H1 (cell line): ENCODE measurements at regions not wholly inside any gene's neighbourhood (a gene's known extent, or its start where the extent isn't known, plus 50 kb on each side); places are given as distances from the start of the nearest gene placed in this dataset.

ENCODE experiments used
- CTCF ChIA-PET: fragments of 300-600 bp; sonication (Branson Sonifier 250); formaldehyde crosslinking; loops from one replicate; lab custom pipeline; 2021; ENCODE audit not compliant: partially characterized antibody; lab: Charles Lee
- POLR2A ChIA-PET: fragments of 300-600 bp; sonication (Branson Sonifier 250); formaldehyde crosslinking; loops from one replicate; lab custom pipeline; 2021; ENCODE audit warnings: inconsistent platforms; ENCODE audit not compliant: partially characterized antibody; lab: Charles Lee
- DNase-seq, 2 experiments: peaks; one replicate each; pipeline versions ENCODE4 v3.0.0 to v3.0.0-alpha.2; 2010 to 2022; ENCODE audit warnings: low spot score in 2 of 2, low read depth in 1 of 2, mixed read lengths in 1 of 2
- FAIRE-seq: peaks from 2 replicates; lab custom pipeline; 2011; peaks lifted over from hg19 to GRCh38; lab: Jason Lieb, UNC
- H2AFZ ChIP-seq: 2 replicates; pipeline ENCODE4 v1.8.1; 2012; ENCODE audit warnings: low read length, inconsistent platforms
- H2AK5ac ChIP-seq: 2 replicates; pipeline ENCODE4 v1.6.1; 2013; ENCODE audit warnings: low read depth, low read length
- H2BK120ac ChIP-seq: replicated peaks from 2 replicates; pipeline ENCODE3; 2013; ENCODE audit warnings: low read depth, low read length, inconsistent platforms
- H2BK12ac ChIP-seq: 2 replicates; pipeline ENCODE4 v1.6.1; 2013; ENCODE audit warnings: low read depth, low read length
- H2BK15ac ChIP-seq: 2 replicates; pipeline ENCODE4 v1.6.1; 2013; ENCODE audit warnings: low read length
- H2BK20ac ChIP-seq: 2 replicates; pipeline ENCODE4 v1.6.1; 2013; ENCODE audit warnings: low read length
- H2BK5ac ChIP-seq: 2 replicates; pipeline ENCODE4 v1.6.1; 2013; ENCODE audit warnings: low read depth, low read length
- H3K14ac ChIP-seq: 2 replicates; pipeline ENCODE4 v1.6.1; 2013; ENCODE audit warnings: inconsistent platforms; ENCODE audit not compliant: insufficient read length
- H3K18ac ChIP-seq: 2 replicates; pipeline ENCODE4 v1.6.1; 2013; ENCODE audit warnings: low read length; ENCODE audit errors: extremely low read depth
- H3K23ac ChIP-seq: 2 replicates; pipeline ENCODE4 v1.6.1; 2013; ENCODE audit warnings: inconsistent platforms; ENCODE audit not compliant: insufficient read length
- H3K23me2 ChIP-seq: 2 replicates; pipeline ENCODE4 v1.6.1; 2013; ENCODE audit warnings: low read depth, low read length
- H3K27ac ChIP-seq: 2 replicates; pipeline ENCODE4 v1.6.1; 2011; ENCODE audit warnings: low read depth, low read length, inconsistent platforms
- H3K27me3 ChIP-seq, 4 experiments: replicated peaks in 1 of 4; 1 replicate in 1 of 4; 2 replicates in 3 of 4; pipeline versions ENCODE4 v1.6.1 to v1.8.1; 2011 to 2013; ENCODE audit warnings: low read length in 3 of 4, mild to moderate bottlenecking in 3 of 4, inconsistent platforms in 2 of 4, mixed read lengths in 2 of 4, moderate library complexity in 1 of 4; ENCODE audit not compliant: control insufficient read depth in 3 of 4, insufficient read depth in 3 of 4; ENCODE audit errors: extremely low read depth in 1 of 4
- H3K36me3 ChIP-seq, 4 experiments: 2 replicates each; pipeline versions ENCODE4 v1.6.1 to v1.8.1; 2011 to 2013; ENCODE audit warnings: mild to moderate bottlenecking in 4 of 4, low read length in 3 of 4, moderate library complexity in 2 of 4, control low read depth in 1 of 4, inconsistent platforms in 1 of 4; ENCODE audit not compliant: insufficient read depth in 4 of 4, control insufficient read depth in 2 of 4
- H3K4ac ChIP-seq: replicated peaks from 2 replicates; pipeline ENCODE3; 2013; ENCODE audit warnings: low read length, low read depth, mixed read lengths, inconsistent platforms; ENCODE audit not compliant: insufficient read length
- H3K4me1 ChIP-seq, 4 experiments: replicated peaks in 1 of 4; 1 replicate in 1 of 4; 2 replicates in 3 of 4; pipeline versions ENCODE4 v1.6.1 to v1.8.1; 2011 to 2013; ENCODE audit warnings: low read length in 3 of 4, inconsistent platforms in 2 of 4, mixed read lengths in 1 of 4; ENCODE audit not compliant: insufficient read depth in 4 of 4, control insufficient read depth in 3 of 4
- H3K4me2 ChIP-seq, 2 experiments: 2 replicates each; pipeline versions ENCODE4 v1.6.1 to v1.8.1; 2011 to 2013; ENCODE audit warnings: low read depth in 2 of 2, low read length in 2 of 2, control low read depth in 1 of 2, inconsistent platforms in 1 of 2, mild to moderate bottlenecking in 1 of 2; ENCODE audit not compliant: insufficient read depth in 1 of 2
- H3K4me3 ChIP-seq, 4 experiments: fragments of 200-600, 300-600 bp in 1 of 4; sonication (generic), shearing (Covaris generic), sonication (Bioruptor Twin) in 1 of 4; 2 replicates each; pipeline versions ENCODE4 v1.5.1 to v1.8.1; 2011 to 2016; ENCODE audit warnings: low read length in 4 of 4, low read depth in 3 of 4, control low read depth in 2 of 4, inconsistent platforms in 2 of 4, mild to moderate bottlenecking in 2 of 4, mixed read lengths in 1 of 4, moderate library complexity in 1 of 4; ENCODE audit not compliant: insufficient read depth in 2 of 4; ENCODE audit errors: extremely low read depth in 1 of 4
- H3K56ac ChIP-seq: replicated peaks from 2 replicates; pipeline ENCODE3; 2013; ENCODE audit warnings: low read depth, mild to moderate bottlenecking, mixed read lengths, low read length, inconsistent platforms; ENCODE audit not compliant: insufficient read length
- H3K79me1 ChIP-seq: 2 replicates; pipeline ENCODE4 v1.6.1; 2013; ENCODE audit warnings: low read depth, low read length, control low read depth
- H3K79me2 ChIP-seq, 2 experiments: 2 replicates each; pipeline versions ENCODE4 v1.6.1 to v1.8.1; 2012 to 2013; ENCODE audit warnings: low read length in 2 of 2, mild to moderate bottlenecking in 2 of 2, inconsistent platforms in 1 of 2; ENCODE audit not compliant: insufficient read depth in 2 of 2, control insufficient read depth in 1 of 2
- H3K9ac ChIP-seq, 4 experiments: replicated peaks in 1 of 4; 1 replicate in 1 of 4; 2 replicates in 3 of 4; pipeline versions ENCODE4 v1.6.1 to v1.8.1; 2011 to 2013; ENCODE audit warnings: low read depth in 3 of 4, low read length in 3 of 4, control low read depth in 2 of 4, mild to moderate bottlenecking in 2 of 4, moderate library complexity in 2 of 4, inconsistent platforms in 1 of 4; ENCODE audit errors: extremely low read depth in 1 of 4
- H3K9me3 ChIP-seq, 2 experiments: 2 replicates each; pipeline versions ENCODE4 v1.6.1 to v1.8.1; 2012 to 2013; ENCODE audit warnings: mild to moderate bottlenecking in 2 of 2, moderate library complexity in 2 of 2, control low read depth in 1 of 2, inconsistent platforms in 1 of 2, low read depth in 1 of 2, low read length in 1 of 2, mixed read lengths in 1 of 2; ENCODE audit not compliant: insufficient read depth in 2 of 2
- H4K20me1 ChIP-seq, 2 experiments: replicated peaks in 1 of 2; 2 replicates each; pipeline versions ENCODE3 to v1.8.1; 2011 to 2013; ENCODE audit warnings: inconsistent platforms in 2 of 2, low read length in 2 of 2, mild to moderate bottlenecking in 1 of 2; ENCODE audit not compliant: insufficient read depth in 2 of 2, control insufficient read depth in 1 of 2
- H4K5ac ChIP-seq: 2 replicates; pipeline ENCODE4 v1.6.1; 2013; ENCODE audit warnings: low read length, low read depth, mixed read lengths, inconsistent platforms; ENCODE audit not compliant: insufficient read length
- H4K8ac ChIP-seq: 2 replicates; pipeline ENCODE4 v1.8.0; 2013; ENCODE audit warnings: mild to moderate bottlenecking, moderate library complexity, low read length, inconsistent platforms; ENCODE audit not compliant: insufficient read depth; ENCODE audit errors: extremely low read depth
- H4K91ac ChIP-seq: replicated peaks from 2 replicates; pipeline ENCODE3; 2013; ENCODE audit warnings: low read length, mixed read lengths, inconsistent platforms; ENCODE audit not compliant: insufficient read length
- ATF3 ChIP-seq: IDR thresholded peaks from 2 replicates; pipeline ENCODE4 v1.6.1; 2011; ENCODE audit warnings: low read depth, mild to moderate bottlenecking, low read length; ENCODE audit not compliant: insufficient read depth
- CHD1 ChIP-seq: IDR thresholded peaks from 2 replicates; pipeline ENCODE4 v1.6.1; 2012; ENCODE audit warnings: low read depth, low read length, improper control_type of control experiment
- EZH2 ChIP-seq: fragments of 200-600 bp; sonication (generic); IDR thresholded peaks from 2 replicates; pipeline ENCODE4 v1.7.1; 2012; ENCODE audit warnings: low read depth, mild to moderate bottlenecking, moderate library complexity, low read length, inconsistent platforms; ENCODE audit not compliant: severe bottlenecking
- HDAC2 ChIP-seq, 2 experiments: fragments of 300-600 bp in 1 of 2; sonication (generic) in 1 of 2; IDR thresholded peaks; 2 replicates each; pipeline ENCODE4 v1.6.1; 2011 to 2012; ENCODE audit warnings: low read depth in 2 of 2, low read length in 2 of 2, mild to moderate bottlenecking in 2 of 2, moderate library complexity in 2 of 2, borderline replicate concordance in 1 of 2, inconsistent platforms in 1 of 2
- MAX ChIP-seq: IDR thresholded peaks from 2 replicates; pipeline ENCODE4 v1.6.1; 2012; ENCODE audit warnings: inconsistent platforms
- RAD21 ChIP-seq, 2 experiments: IDR thresholded peaks in 1 of 2; conservative IDR thresholded peaks in 1 of 2; 2 replicates each; pipeline ENCODE4 v1.6.1; 2011; ENCODE audit warnings: low read depth in 2 of 2, low read length in 2 of 2, improper control_type of control experiment in 1 of 2, inconsistent platforms in 1 of 2, mild to moderate bottlenecking in 1 of 2, moderate library complexity in 1 of 2
- SP4 ChIP-seq: IDR thresholded peaks from 2 replicates; pipeline ENCODE4 v1.6.1; 2012; ENCODE audit warnings: low read length, inconsistent platforms
- TBP ChIP-seq: IDR thresholded peaks from 2 replicates; pipeline ENCODE4 v1.6.1; 2011; ENCODE audit warnings: low read depth, low read length, improper control_type of control experiment
- ZNF274 ChIP-seq: IDR thresholded peaks from 2 replicates; pipeline ENCODE4 v1.7.0; 2012; ENCODE audit warnings: low read length, borderline replicate concordance; ENCODE audit errors: extremely low read depth
- WGBS, 2 experiments: shearing (Covaris generic) in 1 of 2; methylation state at CpG; one replicate each; pipeline versions ENCODE4 v1.1.6 to v1.1.7; 2013 to 2015; ENCODE audit warnings: low lambda C conversion rate in 2 of 2, mixed read lengths in 2 of 2, inconsistent platforms in 1 of 2, low coverage in 1 of 2, missing lambda C conversion rate in 1 of 2; ENCODE audit not compliant: insufficient replicate concordance in 2 of 2, insufficient coverage in 1 of 2, insufficient read length in 1 of 2; ENCODE audit errors: extremely low coverage in 1 of 2, missing lambda C conversion rate in 1 of 2; 5-methylcytosine and 5-hydroxymethylcytosine counted together

GRCh38 chr2:148590612-148591011 lies 53.9 kb upstream of the EPC2 start:
- no peak overlapping the region for H3K23ac ChIP-seq
- H3K14ac ChIP-seq: no peak overlapping the region
- H3K4ac ChIP-seq: no peak overlapping the region
- peaks cover 0 to 3% (median 0%) of the 10 kb centered on the region in 4 experiments; a peak in 2 of 7 replicates for H3K4me1 ChIP-seq
- H2BK5ac ChIP-seq: no peak overlapping the region
- DNase-seq: no peak
- WGBS, 2 experiments: 87% methylated on average over 2 of the region's 2 CpGs; no CpG with 5 or more reads in 1 of the 2 experiments
- H4K20me1 ChIP-seq: no peaks in the 10 kb centered on the region
- no peak overlapping the region for H4K5ac ChIP-seq
- no peak overlapping the region for H4K8ac ChIP-seq
- H2BK20ac ChIP-seq: no peak overlapping the region
- H3K79me2 ChIP-seq: no peaks in the 10 kb centered on the region
- H3K23me2 ChIP-seq: no peaks in the 10 kb centered on the region
- H3K9ac ChIP-seq: no peak overlapping the region
- no peak overlapping the region for H2BK15ac ChIP-seq
- no peak overlapping the region for H3K18ac ChIP-seq
- H2BK120ac ChIP-seq: no peak overlapping the region
- TF ChIP-seq HDAC2 (IDR thresholded peaks at IDR 0.05; ENCODE audit: borderline replicate concordance in 1 of 2, low read depth in 2 of 2, low read length in 2 of 2) (no peak), SP4 (no peak), ATF3 (no peak), ZNF274 (no peak), RAD21 (IDR thresholded peaks at IDR 0.05 in 1 of 2, conservative IDR thresholded peaks at IDR 0.05 in 1 of 2; ENCODE audit: low read depth in 2 of 2, low read length in 2 of 2) (no peak), EZH2 (no peak), CHD1 (no peak), MAX (no peak), TBP (no peak)
- TF ChIP-seq, all 59 proteins: peak for 0
- no peak overlapping the region for H2AK5ac ChIP-seq
- FAIRE-seq: no peak
- no peaks in the 10 kb centered on the region for H3K36me3 ChIP-seq
- H3K4me3 ChIP-seq: no peak overlapping the region
- no peak overlapping the region for H3K27ac ChIP-seq
- H3K9me3 ChIP-seq: no peaks in the 10 kb centered on the region
- POLR2A ChIA-PET: no interaction called here
- H2BK12ac ChIP-seq: no peak overlapping the region
- no peaks in the 10 kb centered on the region for H3K27me3 ChIP-seq
- no peak overlapping the region for H4K91ac ChIP-seq
- no peak overlapping the region for H2AFZ ChIP-seq
- no peaks in the 10 kb centered on the region for H3K79me1 ChIP-seq
- CTCF ChIA-PET: no interaction called here
- no peak overlapping the region for H3K4me2 ChIP-seq
- no peak overlapping the region for H3K56ac ChIP-seq
